GM23248 (cell line): ENCODE measurements at regions not wholly inside any gene's neighbourhood (a gene's known extent, or its start where the extent isn't known, plus 50 kb on each side); places are given as distances from the start of the nearest gene placed in this dataset.
"Not testable (repeated sequence)": the region's sequence is repeated elsewhere in the genome, so short reads cannot be mapped to it uniquely, and the experiment has no call there.

Source experiments
- DNase-seq: peaks from one replicate; pipeline ENCODE4 v3.0.0-alpha.2; 2015
- H2AFZ ChIP-seq: fragments of 200-600 bp; sonication (generic); 2 replicates; pipeline ENCODE4 v1.6.1; 2016; ENCODE audit warnings: antibody characterized with exemption
- H3F3A ChIP-seq: fragments of 200-600 bp; sonication (generic); 2 replicates; pipeline ENCODE4 v1.6.1; 2016; ENCODE audit warnings: mild to moderate bottlenecking, antibody characterized with exemption, mixed run types; ENCODE audit not compliant: insufficient read depth
- H3K27ac ChIP-seq: fragments of 200-600 bp; sonication (generic); 2 replicates; pipeline ENCODE4 v1.5.1; 2016; ENCODE audit warnings: mild to moderate bottlenecking
- H3K27me3 ChIP-seq: fragments of 200-600 bp; sonication (generic); replicated peaks from 2 replicates; pipeline ENCODE4 v1.6.1; 2016; ENCODE audit warnings: mild to moderate bottlenecking; ENCODE audit not compliant: insufficient read depth
- H3K36me3 ChIP-seq: fragments of 200-600 bp; sonication (generic); 2 replicates; pipeline ENCODE4 v1.6.1; 2016; ENCODE audit warnings: low read depth, mild to moderate bottlenecking
- H3K4me1 ChIP-seq: fragments of 200-600 bp; sonication (generic); 2 replicates; pipeline ENCODE4 v1.6.1; 2016; ENCODE audit warnings: mild to moderate bottlenecking; ENCODE audit not compliant: insufficient read depth
- H3K4me2 ChIP-seq: fragments of 200-600 bp; sonication (generic); one replicate; pipeline ENCODE4 v1.6.1; 2016; ENCODE audit warnings: mild to moderate bottlenecking; ENCODE audit not compliant: unreplicated experiment
- H3K4me3 ChIP-seq: fragments of 200-600 bp; sonication (generic); 2 replicates; pipeline ENCODE4 v1.5.1; 2016; ENCODE audit warnings: mild to moderate bottlenecking
- H3K79me2 ChIP-seq: fragments of 200-600 bp; sonication (generic); 2 replicates; pipeline ENCODE4 v1.6.1; 2016; ENCODE audit warnings: mild to moderate bottlenecking; ENCODE audit not compliant: insufficient read depth
- H3K9ac ChIP-seq: fragments of 200-600 bp; sonication (generic); 2 replicates; pipeline ENCODE4 v1.6.1; 2016; ENCODE audit warnings: mild to moderate bottlenecking
- H3K9me2 ChIP-seq: fragments of 200-600 bp; sonication (generic); 2 replicates; pipeline ENCODE4 v1.6.1; 2016; ENCODE audit warnings: mixed run types, mild to moderate bottlenecking, moderate library complexity; ENCODE audit not compliant: insufficient read depth
- H3K9me3 ChIP-seq: fragments of 200-600 bp; sonication (generic); one replicate; pipeline ENCODE4 v1.6.1; 2017; ENCODE audit warnings: low read depth
- H4K20me1 ChIP-seq: fragments of 200-600 bp; sonication (generic); 2 replicates; pipeline ENCODE4 v1.6.0; 2016; ENCODE audit not compliant: insufficient read depth
- EZH2 ChIP-seq: fragments of 200-600 bp; sonication (generic); IDR thresholded peaks from 2 replicates; pipeline ENCODE4 v1.6.1; 2018; ENCODE audit warnings: antibody characterized with exemption, mild to moderate bottlenecking; ENCODE audit not compliant: insufficient read depth, poor library complexity, severe bottlenecking
- EZH2phosphoT487 ChIP-seq: fragments of 200-600 bp; sonication (generic); IDR thresholded peaks from 2 replicates; pipeline ENCODE4 v1.6.1; 2018; ENCODE audit warnings: antibody characterized with exemption, moderate library complexity, mild to moderate bottlenecking, low read depth; ENCODE audit not compliant: insufficient read depth
- WGBS, 2 experiments: methylation state at CpG; one replicate each; pipeline ENCODE4 v1.1.6; 2015 to 2017; ENCODE audit warnings: low lambda C conversion rate in 2 of 2, low coverage in 1 of 2; ENCODE audit errors: missing lambda C conversion rate in 2 of 2; 5-methylcytosine and 5-hydroxymethylcytosine counted together
- in situ Hi-C: fragments of 300-500 bp; cut with MboI; formaldehyde crosslinking; loops from 2 replicates; pipeline ENCODE4 v1.15.0; 2020

GRCh38 chr13:83449668-83450395 is 432.4 kb downstream of the SLITRK1 start:
- TF ChIP-seq EZH2phosphoT487: no peak
- no peak for TF ChIP-seq EZH2
- peak overlapping the region; percentile 16 for H3K9ac ChIP-seq
- H3K9me3 ChIP-seq: no peaks in the 10 kb centered on the region
- H3K27me3 ChIP-seq: no peaks in the 10 kb centered on the region
- DNase-seq: peak; percentile 77
- no peaks in the 10 kb centered on the region for H3K36me3 ChIP-seq
- H3K4me1 ChIP-seq: peaks cover 23% of the 10 kb centered on the region
- peak overlapping the region; percentile 48 for H3K27ac ChIP-seq
- 17 to 25% methylated on average over 3 of the region's 3 CpGs for WGBS, 2 experiments
- in situ Hi-C loops: no loop called here
- no peaks in the 10 kb centered on the region for H3K9me2 ChIP-seq
- no peaks in the 10 kb centered on the region for H4K20me1 ChIP-seq
- no peaks in the 10 kb centered on the region for H3K79me2 ChIP-seq
- peak overlapping the region; percentile 41; the same call in 1 of the 2 replicates for H3K4me3 ChIP-seq
- peak overlapping the region; percentile 53 for H2AFZ ChIP-seq
- peak overlapping the region; percentile 67 for H3K4me2 ChIP-seq
- peaks cover 24% of the 10 kb centered on the region for H3F3A ChIP-seq

- Histone ChIP-seq H3K4me3 (no peak overlapping the region), H3K9me2 (no peaks in the 10 kb centered on the region), H3K27me3 (no peaks in the 10 kb centered on the region), H3K9me3 (no peaks in the 10 kb centered on the region), H3F3A (no peaks in the 10 kb centered on the region), H3K27ac (no peak overlapping the region), H3K9ac (no peak overlapping the region), H3K4me2 (no peak overlapping the region), H2AFZ (no peak overlapping the region), H3K36me3 (no peaks in the 10 kb centered on the region), H4K20me1 (no peaks in the 10 kb centered on the region), H3K4me1 (no peaks in the 10 kb centered on the region), H3K79me2 (no peaks in the 10 kb centered on the region)
- no peak for TF ChIP-seq EZH2phosphoT487
- no peak for TF ChIP-seq EZH2
- no peak for DNase-seq
- WGBS, 2 experiments: 91 to 96% methylated on average over 1 of the region's 1 CpG
- in situ Hi-C loops: no loop called here
These were observed 441.8 kb downstream of the SLITRK1 start for GRCh38 chr13:83440465-83440864.

- WGBS, 2 experiments: 75 to 77% methylated on average over 12 of the region's 12 CpGs
These were observed 442.8 kb downstream of the SLITRK1 start for GRCh38 chr13:83439464-83439863.

GRCh38 chr13:83423861-83424260 is 458.4 kb downstream of the SLITRK1 start:
- H3K9ac ChIP-seq: no peak overlapping the region
- no peak overlapping the region for H3K4me2 ChIP-seq
- no peak for TF ChIP-seq EZH2
- TF ChIP-seq EZH2phosphoT487: no peak
- H3K79me2 ChIP-seq: no peaks in the 10 kb centered on the region
- H3K36me3 ChIP-seq: no peaks in the 10 kb centered on the region
- H3F3A ChIP-seq: no peaks in the 10 kb centered on the region
- H3K9me3 ChIP-seq: no peaks in the 10 kb centered on the region
- H3K27ac ChIP-seq: no peak overlapping the region
- no peak for DNase-seq
- in situ Hi-C loops: no loop called here
- no peaks in the 10 kb centered on the region for H3K4me1 ChIP-seq
- H3K4me3 ChIP-seq: no peak overlapping the region
- H2AFZ ChIP-seq: no peak overlapping the region
- no peaks in the 10 kb centered on the region for H3K9me2 ChIP-seq
- no peaks in the 10 kb centered on the region for H4K20me1 ChIP-seq
- 44 to 48% methylated on average over 3 of the region's 3 CpGs for WGBS, 2 experiments
- H3K27me3 ChIP-seq: no peaks in the 10 kb centered on the region

More at GRCh38 chr13:83439464-83439863, 442.8 kb downstream of the SLITRK1 start:
- H3F3A ChIP-seq, H3K4me2 ChIP-seq, H4K20me1 ChIP-seq, H3K9me3 ChIP-seq, H2AFZ ChIP-seq, H3K27me3 ChIP-seq, in situ Hi-C loops, H3K9ac ChIP-seq, H3K36me3 ChIP-seq, H3K27ac ChIP-seq, H3K4me1 ChIP-seq, H3K4me3 ChIP-seq, H3K9me2 ChIP-seq, DNase-seq, H3K79me2 ChIP-seq: not testable (repeated sequence)
